ENCODE measurements at regions not wholly inside any gene's neighbourhood (a gene's known extent, or its start where the extent isn't known, plus 50 kb on each side); places are given as distances from the start of the nearest gene placed in this dataset.

- H3K4me3 ChIP-seq (ENCODE audit: low read depth, low read length): no peak overlapping the region
- peak; percentile 75 for DNase-seq (ENCODE audit: low read depth)
- no peak for TF ChIP-seq CTCF (conservative IDR thresholded peaks at IDR 0.05; ENCODE audit: low read depth, low read length)
These were observed 90.5 kb upstream of the RAPGEF2 start for GRCh38 chr4:159012381-159012780.

GRCh38 chr4:159013692-159014091 lies 89.2 kb upstream of the RAPGEF2 start:
- TF ChIP-seq CTCF (conservative IDR thresholded peaks at IDR 0.05; ENCODE audit: low read depth, low read length): no peak
- DNase-seq (ENCODE audit: low read depth): no peak

GRCh38 chr4:159014859-159015258 lies 88.0 kb upstream of the RAPGEF2 start:
- no peak for DNase-seq (ENCODE audit: low read depth)
- no peak overlapping the region for H3K4me3 ChIP-seq (ENCODE audit: low read depth, low read length)
- TF ChIP-seq CTCF (conservative IDR thresholded peaks at IDR 0.05; ENCODE audit: low read depth, low read length): no peak

More at GRCh38 chr4:159013692-159014091, 89.2 kb upstream of the RAPGEF2 start:
- no peak overlapping the region for H3K4me3 ChIP-seq (ENCODE audit: low read depth, low read length)

- TF ChIP-seq CTCF (conservative IDR thresholded peaks at IDR 0.05; ENCODE audit: low read depth, low read length): no peak
- DNase-seq (ENCODE audit: low read depth): peak; percentile 31
- H3K4me3 ChIP-seq (ENCODE audit: low read depth, low read length): no peak overlapping the region
These were observed 87.0 kb upstream of the RAPGEF2 start for GRCh38 chr4:159015841-159016240.

- H3K4me3 ChIP-seq (ENCODE audit: low read depth, low read length): peak overlapping the region; percentile 15
- TF ChIP-seq CTCF (conservative IDR thresholded peaks at IDR 0.05; ENCODE audit: low read depth, low read length): peak; percentile 58
- DNase-seq (ENCODE audit: low read depth): peak; percentile 86
These were observed 86.3 kb upstream of the RAPGEF2 start for GRCh38 chr4:159016593-159017024.

- H3K4me3 ChIP-seq (ENCODE audit: low read depth, low read length): no peak overlapping the region
- no peak for DNase-seq (ENCODE audit: low read depth)
- no peak for TF ChIP-seq CTCF (conservative IDR thresholded peaks at IDR 0.05; ENCODE audit: low read depth, low read length)
These were observed 85.4 kb upstream of the RAPGEF2 start for GRCh38 chr4:159017323-159018026.

- no peak for DNase-seq (ENCODE audit: low read depth)
- TF ChIP-seq CTCF (conservative IDR thresholded peaks at IDR 0.05; ENCODE audit: low read depth, low read length): no peak
- no peak overlapping the region for H3K4me3 ChIP-seq (ENCODE audit: low read depth, low read length)
These were observed 84.7 kb upstream of the RAPGEF2 start for GRCh38 chr4:159018062-159018629.

Data from choroid plexus epithelial cell (primary cell).